ENCODE measurements at regions not wholly inside any gene's neighbourhood (a gene's known extent, or its start where the extent isn't known, plus 50 kb on each side); places are given as distances from the start of the nearest gene placed in this dataset.
"Not testable (repeated sequence)": the region's sequence is repeated elsewhere in the genome, so short reads cannot be mapped to it uniquely, and the experiment has no call there.

DNA sequence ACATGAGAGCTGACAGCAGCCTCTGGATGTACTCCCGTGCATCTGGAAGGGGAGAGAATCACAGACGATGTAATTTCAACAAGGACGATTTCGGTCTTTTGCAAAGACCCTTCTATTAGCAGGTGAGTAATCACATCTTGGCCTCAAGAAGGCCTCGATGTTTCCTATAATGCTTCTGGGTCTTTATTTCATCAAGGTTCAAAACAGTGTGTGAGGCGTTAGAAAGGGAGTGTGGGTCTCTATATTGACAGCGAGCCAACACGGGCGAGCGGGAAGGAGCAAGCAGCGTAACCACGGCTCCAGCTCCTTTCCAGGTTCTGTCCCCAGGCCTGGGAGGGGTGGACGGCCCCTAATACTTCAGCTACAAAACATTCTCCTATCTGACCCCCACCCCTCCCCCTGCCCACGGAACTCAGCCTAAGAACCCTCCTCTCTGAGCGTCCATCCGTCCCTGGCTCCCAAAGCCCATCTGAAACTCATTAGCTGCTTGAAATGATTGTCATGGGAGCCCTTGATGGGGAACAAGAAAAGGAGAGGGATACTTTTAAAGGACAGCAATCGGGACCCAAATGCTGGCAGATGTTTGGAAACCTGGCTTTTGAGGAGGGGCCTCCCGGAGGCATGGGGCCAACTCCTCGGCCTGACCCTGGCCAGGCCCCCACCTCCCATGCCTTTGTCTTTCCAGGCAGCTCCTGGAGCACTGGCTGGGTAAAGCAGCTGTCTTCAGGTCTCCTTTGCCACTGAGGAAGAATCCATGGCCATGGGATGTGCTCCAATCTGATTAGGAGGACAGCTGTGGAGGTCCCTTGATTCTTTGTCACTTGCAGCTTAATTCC lies 250.8 kb downstream of the FOXD2 start:
- no peak for DNase-seq

DNA sequence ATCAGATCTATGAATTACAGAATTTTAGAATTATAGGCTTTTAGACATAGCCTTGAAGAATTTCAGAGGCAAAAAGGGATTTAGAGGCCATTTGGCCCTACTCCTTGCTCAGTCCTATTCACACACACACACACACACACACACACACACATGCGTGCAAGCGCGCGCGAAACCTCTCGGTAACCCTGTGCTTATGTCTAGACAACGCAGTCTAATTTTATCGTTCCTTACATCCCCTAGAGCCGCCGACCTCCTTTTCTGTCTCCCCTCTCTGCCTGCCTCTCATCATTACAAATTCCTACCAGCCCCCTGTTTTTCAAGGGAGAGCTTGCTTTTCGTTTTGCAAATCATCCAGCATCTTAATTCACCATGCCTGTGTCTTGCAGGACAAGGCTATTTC lies 252.1 kb downstream of the FOXD2 start:
- no peak for DNase-seq

DNA sequence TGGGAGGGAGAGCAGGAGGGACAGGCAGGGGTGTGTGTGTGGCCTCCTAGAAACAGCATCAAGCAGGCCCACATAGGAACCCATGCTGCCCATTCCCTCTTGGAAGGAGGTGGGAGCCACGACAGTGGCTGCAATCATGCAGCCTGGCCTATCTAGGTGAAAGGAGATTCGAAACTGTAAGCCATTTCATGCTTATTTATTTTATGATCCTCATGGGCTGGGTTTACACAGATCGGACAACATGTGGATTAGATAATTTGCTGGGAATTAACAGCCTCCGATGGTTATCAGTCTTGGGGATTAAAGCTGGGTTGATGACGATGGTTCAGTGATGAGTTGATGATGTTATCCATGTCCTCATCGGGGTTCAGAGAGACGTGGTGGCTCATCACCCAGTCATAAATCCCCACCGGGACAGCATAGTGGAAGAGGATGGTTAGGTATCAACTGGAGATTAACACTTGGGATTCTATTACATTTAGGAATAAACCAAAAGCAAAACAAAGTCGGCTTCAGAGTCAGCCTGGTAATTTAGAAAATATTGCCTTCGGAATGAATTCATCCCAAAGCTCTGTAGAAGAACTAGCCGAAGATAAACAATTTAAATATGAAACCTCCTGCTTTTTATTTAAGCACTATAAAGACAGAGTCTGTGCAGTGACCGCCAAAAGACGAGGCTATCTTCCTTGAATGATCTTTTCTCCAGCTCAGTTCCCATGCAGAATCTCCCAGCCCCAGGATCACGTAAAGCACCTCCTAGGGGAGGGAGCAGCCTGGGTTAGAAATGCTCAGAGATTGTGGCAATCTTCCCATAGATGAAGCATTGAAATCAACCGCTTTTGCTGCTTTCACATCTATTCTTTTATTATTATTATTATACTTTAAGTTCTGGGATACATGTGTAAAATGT lies 252.8 kb downstream of the FOXD2 start:
- DNase-seq: no peak

DNA sequence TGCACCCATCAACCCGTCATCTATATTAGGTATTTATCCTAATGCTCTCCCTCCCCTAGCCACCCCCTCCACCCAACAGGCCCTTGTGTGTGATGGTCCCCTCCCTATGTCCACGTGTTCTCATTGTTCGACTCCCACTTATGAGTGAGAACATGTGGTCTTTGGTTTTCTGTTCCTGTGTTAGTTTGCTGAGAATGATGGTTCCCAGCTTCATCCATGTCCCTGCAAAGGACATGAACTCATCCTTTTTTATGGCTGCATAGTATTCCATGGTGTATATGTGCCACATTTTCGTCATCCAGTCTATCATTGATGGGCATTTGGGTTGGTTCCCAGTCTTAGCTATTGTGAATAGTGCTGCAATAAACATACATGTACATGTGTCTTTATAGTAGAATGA lies 253.4 kb downstream of the FOXD2 start:
- DNase-seq: not testable (repeated sequence)

DNA sequence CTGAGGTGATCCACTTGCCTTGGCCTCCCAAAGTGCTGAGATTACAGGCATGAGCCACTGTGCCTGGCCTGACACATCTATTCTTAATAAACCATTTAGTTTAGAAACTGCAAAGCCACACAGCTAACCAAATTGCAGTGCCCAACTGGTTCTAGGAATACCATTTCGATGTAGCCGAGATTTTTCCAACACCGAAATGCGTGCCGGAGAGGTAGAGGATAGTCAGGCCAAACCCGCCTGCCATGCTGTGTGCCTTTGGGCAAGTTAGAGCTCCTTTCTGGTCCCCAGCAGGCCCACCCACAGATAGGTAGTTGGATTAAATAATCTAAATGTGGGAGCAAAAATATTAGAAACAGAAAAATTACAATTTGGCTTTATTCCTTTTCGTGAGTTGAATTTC lies 254.4 kb downstream of the FOXD2 start:
- no peak for DNase-seq

DNA sequence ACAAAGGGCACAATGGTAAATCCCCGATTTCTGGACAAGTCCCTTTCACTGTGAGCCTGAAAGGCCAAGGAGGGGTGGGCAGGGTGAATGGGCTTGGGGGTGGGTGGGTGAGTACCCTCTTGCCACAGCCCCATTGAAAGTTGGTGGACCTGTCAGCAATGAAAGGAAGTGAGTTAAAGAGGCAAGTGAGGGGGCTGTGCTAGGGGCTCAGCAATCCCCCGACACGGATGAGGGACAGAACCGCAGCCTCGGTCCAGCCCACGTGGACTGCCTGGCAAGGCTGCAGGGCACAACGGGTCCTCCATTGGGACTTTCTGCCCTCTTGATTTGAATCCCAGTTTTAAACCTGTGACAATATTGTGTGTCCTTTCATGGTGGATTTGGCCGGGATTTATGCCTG lies 255.3 kb downstream of the FOXD2 start:
- no peak for DNase-seq

DNA sequence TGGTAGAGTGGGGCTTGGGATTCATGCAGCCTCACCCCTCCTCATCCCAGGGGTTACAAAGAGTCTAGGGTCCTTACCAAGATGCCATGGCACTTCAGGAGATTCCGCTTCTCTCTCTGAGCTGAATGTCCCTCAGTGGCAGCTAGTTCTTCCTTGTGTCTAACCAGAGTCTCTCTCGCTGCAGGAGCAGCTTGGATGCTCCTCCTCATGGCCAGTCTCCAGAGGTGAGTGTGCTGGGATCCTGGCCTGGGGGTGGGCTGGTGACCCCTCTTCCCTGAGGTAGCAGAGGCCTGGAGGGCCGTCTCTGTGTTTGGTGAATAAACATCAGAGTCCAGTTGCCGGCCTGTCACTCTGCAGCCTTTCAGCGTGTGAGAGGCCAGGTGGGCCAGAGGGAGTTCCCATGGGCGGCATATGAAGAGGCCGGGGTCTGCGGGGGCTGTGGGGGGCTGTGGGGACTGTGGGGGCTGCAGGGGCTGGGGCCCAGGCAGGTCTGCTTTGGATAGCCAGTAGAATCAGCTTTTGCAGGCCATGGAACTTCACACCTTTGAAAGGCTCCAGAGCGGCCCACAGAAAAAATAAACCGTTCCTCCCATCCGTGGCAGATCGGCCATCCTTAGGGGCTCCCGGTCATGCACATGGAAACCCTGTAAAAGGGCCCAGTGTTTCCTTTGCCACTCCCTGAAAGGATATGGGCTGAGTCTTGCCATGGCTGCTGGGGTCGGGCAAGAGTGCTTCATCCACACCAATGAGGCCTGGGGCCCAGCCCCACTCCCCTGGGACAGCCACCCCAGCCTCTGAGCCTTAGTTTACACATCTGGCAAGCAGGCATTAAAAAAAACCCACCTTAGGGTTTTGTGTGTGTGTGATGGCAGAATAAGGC lies 256.4 kb downstream of the FOXD2 start:
- no peak for DNase-seq

DNA sequence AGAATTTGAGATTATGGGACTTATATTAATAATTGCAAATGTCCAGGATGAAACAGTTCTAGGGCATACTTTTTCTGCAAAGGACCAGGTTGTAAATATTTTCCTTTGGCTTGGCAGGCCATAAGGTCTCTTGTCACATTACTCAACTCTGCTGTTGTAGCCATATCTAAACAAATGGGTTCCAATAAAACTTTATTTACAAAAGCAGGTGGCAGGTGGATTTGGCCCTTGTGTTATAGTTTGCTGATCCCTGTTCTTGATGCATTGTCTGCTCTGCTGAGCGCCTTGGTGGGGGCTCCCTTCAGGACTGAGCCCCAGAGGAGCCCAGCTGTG lies 258.5 kb downstream of the FOXD2 start:
- DNase-seq: no peak

DNA sequence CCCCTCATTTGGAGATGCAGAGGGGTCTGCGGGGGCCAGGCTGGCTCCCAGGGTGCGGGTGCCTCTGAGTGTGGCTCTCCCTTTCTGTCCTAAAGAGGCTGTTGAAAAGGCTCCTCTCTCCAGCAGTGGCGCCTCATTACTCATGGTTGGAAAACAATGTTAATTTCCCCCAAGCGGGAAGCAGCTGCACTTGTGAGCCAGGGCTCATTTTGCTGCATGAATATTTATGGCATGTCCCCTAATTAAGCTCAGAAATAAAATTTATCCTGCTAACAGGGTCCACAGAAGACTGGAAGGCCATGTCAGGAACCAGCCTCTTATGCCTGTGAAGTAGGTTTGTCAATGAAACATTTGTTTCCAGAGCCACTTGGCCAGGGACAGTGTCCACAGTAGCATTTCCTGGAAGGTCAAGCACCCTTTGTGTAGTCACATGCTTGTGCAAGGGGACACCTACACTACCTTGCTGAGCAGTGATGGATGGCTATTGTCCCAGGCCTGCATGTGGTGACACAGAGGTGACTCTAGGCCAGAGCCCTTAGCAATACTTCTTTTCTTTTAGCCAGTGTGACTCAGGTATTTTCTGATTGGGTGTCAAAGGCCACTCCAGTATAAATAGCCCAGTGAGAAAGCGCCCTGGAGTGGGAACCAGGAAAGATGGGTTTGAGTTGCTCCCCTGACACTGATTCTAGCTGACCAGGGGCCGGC lies 259.0 kb downstream of the FOXD2 start:
- no peak for DNase-seq

DNA sequence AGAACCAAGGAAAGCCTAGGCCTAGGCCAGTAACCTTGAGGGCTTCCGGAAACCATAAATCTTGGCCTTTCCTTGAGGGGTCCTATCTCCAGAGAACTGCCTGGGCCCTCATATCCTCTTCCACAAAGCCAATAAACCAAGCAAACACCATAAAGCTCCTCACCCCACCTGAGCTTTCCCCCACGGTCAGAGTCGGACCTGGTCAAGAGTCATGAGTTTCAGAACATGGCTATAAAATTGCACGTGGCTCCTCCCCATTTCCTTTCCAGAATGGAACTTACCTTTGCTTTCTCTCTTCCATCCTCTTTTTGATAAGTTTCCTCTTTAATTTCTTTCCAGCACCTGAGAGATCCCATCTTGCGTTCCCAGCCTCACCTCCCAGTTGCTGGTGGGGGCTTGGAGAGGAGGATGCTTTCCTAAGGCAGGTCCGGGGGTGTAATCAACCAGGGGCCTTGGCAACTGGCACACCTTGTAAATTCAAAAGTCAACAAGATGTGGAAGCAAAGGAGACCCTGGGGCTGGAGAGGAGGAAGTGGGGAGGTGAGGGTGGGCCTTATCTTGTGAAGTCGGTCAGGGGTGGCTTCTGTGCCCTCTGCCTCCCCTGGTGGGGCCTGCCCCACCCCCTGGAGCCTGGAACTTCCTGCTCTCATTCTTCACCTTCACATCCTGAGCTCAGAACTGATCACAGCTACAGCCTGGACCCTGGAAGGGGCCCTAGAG lies 259.9 kb downstream of the FOXD2 start:
- DNase-seq: no peak

DNA sequence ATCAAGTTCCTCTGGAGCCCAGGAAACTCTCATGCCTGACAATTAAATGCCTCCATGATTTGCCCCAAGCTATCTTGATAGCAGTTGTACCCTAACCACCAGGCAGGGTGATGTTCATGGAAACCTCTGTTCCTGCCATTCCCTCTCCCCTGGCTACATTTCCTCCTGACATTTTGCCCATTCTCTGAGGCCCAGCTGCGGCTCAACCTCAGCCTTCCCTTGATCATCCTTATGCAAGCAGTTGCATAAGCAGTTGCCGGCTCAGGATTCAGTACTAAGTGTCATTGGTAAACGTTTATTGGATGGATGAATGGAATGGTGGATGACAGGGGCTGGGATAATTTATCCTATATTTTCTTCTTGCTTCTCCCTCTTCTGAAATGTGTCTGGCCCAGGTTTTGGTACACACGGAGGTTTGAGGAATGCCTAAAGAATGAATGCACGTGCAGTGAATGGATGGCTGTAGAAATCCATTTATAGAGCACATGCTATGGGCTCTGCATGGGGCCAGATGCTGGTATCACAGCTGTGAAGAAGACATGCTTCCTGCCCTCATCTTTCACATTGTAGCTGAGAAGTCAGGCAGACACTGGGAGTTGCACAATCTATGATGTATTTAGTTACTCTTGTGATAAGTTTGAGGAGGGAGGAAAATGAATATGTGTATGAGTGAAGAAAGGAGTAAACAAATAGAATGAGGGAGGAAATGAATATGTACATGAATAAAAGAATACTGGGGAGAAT lies 261.8 kb downstream of the FOXD2 start:
- no peak for DNase-seq

DNA sequence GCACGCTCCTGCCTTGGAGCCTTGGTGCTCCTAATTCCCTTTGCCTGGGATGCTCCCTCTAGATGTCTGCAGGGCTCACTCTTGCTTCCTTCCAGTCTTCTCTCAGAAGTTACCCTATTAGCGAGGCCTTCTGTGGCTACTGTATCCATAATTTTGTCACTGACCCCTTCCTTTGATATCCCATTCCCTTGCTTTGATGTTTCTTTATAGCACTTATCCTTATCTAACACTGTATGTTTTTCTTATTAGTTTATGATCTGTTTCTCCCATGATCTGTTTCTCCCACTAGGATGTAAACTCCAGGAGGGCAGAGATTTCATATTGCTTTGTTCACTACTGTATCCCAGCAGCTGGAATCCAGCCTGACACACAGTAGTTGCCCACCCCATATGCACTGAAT lies 263.4 kb downstream of the FOXD2 start:
- DNase-seq: no peak

DNA sequence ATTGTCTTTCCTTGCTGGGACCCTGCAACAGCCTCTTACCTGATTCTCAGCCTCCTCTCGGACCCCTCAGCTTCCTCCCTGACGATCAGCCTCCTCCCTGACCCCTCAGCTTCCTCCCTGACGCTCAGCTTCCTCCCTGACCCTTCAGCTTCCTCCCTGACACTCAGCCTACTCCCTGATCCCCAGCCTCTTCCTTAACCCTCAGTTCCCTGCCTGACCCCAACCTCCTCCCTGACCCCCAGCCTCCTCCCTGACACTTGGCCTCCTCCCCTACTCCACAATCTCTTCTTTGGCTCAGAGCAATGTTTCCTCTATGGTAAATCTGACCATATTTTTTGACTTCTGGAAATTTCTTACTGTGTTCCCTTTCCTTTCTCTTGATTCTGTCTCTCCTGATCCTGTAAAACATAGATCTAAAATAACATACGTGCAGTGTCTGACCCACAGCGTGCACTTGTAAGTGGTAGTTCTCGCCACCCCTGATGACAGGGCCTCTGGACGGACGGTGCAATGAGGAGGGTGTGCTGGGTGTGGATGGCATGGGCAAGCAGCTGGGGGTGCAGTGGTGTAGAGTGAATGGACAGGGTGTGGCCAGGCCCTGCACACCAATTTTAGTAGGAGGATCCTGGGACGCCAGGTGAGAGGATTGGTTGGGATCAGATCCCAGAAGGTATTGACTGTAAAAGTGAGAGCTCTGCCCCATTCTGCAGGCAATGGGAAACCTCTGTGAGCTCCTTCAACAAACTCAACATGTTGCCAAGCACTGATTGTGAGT lies 264.1 kb downstream of the FOXD2 start:
- no peak for DNase-seq

DNA sequence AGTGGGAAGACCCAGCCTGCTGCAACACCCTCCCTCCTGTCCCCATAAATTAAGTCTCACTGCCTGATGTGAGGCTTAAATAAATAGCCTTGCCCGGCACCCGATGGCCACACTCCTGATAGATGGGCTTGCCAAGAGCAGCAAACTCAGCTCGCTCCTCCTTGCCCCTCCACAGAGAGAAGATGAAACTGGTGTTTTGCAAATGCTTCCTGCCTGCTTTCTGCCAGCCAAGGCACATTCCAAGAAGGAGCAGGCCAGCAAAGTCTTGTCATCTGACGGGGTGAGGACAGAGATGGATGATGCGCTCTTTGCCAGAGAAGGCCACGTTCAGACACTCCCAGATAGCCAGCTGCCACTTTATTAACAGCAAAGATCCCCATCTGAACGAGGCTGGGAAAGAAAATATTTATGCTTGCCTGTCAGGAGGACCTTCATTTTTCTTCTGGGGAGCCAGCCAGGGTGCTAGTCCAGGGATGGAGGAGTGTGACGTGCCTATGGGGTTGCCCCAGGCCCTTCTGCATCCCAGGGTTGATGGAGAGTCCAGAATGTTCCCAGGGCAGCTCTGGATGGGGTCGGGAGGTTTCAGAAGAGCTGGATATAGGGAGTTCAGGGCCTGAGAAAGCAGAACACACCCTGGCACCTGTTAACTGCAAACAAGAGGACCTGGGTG lies 265.4 kb downstream of the FOXD2 start:
- DNase-seq: no peak

DNA sequence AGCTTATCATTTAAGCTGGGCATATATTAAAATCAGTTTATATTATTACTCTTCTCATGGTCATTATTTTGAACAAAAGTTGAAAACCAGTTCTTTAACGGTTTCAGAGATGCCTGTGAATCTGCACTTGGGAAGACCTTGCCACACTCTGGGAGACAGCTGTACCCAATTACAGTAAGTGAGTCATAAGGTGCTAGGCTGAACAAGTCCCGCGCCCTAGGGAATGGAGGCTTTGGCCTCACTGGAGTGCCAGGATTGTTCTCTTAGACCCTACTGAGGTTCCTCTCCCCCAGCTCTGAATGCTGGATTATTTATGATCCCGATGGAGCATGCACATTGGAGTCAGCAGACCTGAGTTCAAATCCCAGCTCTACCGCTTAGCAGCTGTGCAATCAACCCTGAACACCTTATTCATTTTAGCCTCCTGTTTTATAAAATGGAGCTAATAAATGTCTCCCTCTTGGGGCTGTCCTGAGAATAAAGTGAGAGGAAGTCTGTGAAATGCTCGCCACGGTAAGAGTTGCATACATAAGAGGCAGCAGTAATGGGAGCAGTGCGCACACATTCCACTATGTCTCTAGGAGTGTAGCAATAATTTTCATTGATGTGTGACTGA lies 266.2 kb downstream of the FOXD2 start:
- DNase-seq: no peak

DNA sequence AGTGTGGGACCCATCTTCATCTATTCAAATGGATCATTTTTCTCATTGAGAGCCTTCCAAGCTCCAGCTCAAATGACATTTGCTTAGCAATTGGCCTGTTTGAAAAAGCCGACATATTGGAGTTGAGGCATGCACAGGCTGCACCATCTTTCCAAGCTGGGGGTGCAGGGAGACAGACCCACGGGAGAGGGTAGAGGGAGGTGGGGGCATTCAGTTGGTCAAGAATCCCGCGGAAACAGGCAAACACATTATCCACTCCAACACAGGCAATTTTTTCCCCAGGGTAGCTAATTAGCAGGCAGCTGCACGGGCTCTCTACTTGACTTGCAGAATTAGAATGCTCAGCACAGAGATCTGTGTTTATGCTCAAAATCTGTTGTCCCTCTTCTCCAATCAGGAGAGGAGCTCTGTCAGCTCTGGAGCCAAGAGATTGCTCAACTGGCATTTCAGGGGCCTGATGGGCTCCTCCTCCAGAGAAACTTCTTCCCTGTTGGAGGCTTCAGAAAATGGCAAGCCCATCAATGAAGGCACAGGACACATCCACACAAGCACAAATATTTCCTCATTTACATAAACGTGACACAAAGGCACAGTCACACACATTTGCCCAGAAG lies 267.8 kb downstream of the FOXD2 start:
- DNase-seq: no peak

DNA sequence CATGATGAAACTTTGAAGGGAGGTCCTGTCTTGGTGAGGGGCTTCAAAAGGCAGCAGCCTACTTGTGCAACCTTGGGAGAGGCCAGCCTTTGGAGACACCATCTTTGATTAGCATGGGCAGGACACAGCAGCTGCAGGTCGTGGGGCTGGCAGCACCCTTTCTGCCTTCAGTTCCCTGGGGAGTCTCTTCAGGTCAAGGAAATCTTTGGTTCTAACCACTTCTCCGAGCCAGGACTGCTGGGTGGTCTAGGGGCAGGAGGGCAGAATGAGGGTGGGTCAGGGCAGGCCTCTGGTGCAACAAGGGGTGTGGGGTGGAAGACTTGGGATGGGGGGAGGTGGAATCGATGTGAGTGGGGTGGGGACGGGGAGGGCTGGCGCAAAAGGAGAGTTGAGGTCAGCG lies 269.7 kb downstream of the FOXD2 start:
- DNase-seq: no peak

DNA sequence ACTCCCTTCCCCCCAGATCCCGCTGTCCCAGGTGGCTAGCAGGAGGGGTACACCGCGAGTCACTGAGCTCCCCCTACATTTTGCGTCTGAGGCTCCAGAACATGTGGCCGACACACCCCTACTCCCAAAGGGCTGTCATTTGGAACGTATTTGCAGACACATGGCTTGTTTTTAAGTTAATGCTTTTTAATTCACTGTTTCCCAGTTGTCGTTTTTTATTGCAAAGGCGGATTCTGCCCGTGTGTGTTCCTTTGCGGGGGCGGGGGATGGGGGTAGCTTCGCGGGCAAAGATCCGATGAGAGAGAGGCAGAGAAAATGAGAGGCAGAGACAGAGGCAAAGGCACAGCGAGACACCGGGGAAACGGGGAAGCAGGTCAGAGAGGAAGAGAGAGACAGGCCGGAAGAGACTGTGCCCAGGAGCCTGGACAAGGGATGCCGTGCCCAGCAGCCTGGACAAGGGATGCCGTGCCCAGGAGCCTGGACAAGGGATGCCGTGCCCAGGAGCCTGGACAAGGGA lies 270.2 kb downstream of the FOXD2 start:
- no peak for DNase-seq

DNA sequence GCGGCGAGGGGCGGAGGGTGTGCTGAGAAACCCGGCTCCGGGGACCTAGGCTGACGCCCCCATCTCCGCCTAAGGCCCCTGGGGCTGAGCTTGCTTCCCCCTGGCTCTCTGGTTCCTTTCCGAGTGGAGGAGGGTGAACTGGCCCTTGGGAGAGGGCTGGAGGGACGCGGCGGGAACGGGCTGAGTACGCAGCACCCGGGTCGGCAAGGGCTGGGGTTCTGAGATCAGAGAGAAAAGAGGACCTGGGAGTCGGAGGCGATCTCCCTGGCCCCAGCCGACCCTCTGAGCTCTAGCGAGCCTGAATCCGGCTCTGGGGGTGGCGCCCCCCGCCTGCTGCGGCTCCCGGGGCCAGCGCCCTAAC lies 270.8 kb downstream of the FOXD2 start:
- DNase-seq: no peak
